HK-2 (cell line): ENCODE measurements at regions not wholly inside any gene's neighbourhood (a gene's known extent, or its start where the extent isn't known, plus 50 kb on each side); places are given as distances from the start of the nearest gene placed in this dataset.
"Not testable (repeated sequence)": the region's sequence is repeated elsewhere in the genome, so short reads cannot be mapped to it uniquely, and the experiment has no call there.

Source experiments
- DNase-seq: peaks from one replicate; pipeline ENCODE4 v3.0.0-alpha.2; 2018; ENCODE audit not compliant: unreplicated experiment

- no peak for DNase-seq
These were observed 552.5 kb upstream of the ADAMTS5 start for GRCh38 chr21:27519361-27519760.

GRCh38 chr21:27517177-27517576 lies 550.3 kb upstream of the ADAMTS5 start:
- not testable (repeated sequence) for DNase-seq

GRCh38 chr21:27515676-27516075 lies 548.8 kb upstream of the ADAMTS5 start:
- DNase-seq, result no peak

- no peak for DNase-seq
These were observed 546.9 kb upstream of the ADAMTS5 start for GRCh38 chr21:27513825-27514224.

- no peak for DNase-seq
These were observed 546.1 kb upstream of the ADAMTS5 start for GRCh38 chr21:27513016-27513415.

- DNase-seq, result no peak
These were observed 544.3 kb upstream of the ADAMTS5 start for GRCh38 chr21:27511233-27511632.

GRCh38 chr21:27507695-27508094 lies 540.8 kb upstream of the ADAMTS5 start:
- DNase-seq, result no peak

GRCh38 chr21:27505516-27505915 lies 538.6 kb upstream of the ADAMTS5 start:
- DNase-seq, result no peak

GRCh38 chr21:27502801-27503200 lies 535.9 kb upstream of the ADAMTS5 start:
- DNase-seq, result no peak

- DNase-seq, result no peak
These were observed 531.1 kb upstream of the ADAMTS5 start for GRCh38 chr21:27498025-27498424.

- DNase-seq, result no peak
These were observed 528.9 kb upstream of the ADAMTS5 start for GRCh38 chr21:27495836-27496235.

GRCh38 chr21:27493542-27493941 lies 526.7 kb upstream of the ADAMTS5 start:
- DNase-seq, result no peak

- no peak for DNase-seq
These were observed 520.8 kb upstream of the ADAMTS5 start for GRCh38 chr21:27487676-27488075.

- no peak for DNase-seq
These were observed 514.0 kb upstream of the ADAMTS5 start for GRCh38 chr21:27480841-27481261.

- DNase-seq, result no peak
These were observed 510.4 kb upstream of the ADAMTS5 start for GRCh38 chr21:27477296-27477695.

GRCh38 chr21:27476696-27477095 lies 509.8 kb upstream of the ADAMTS5 start:
- no peak for DNase-seq

GRCh38 chr21:27475363-27475955 lies 508.6 kb upstream of the ADAMTS5 start:
- no peak for DNase-seq

GRCh38 chr21:27467366-27467765 lies 500.5 kb upstream of the ADAMTS5 start:
- DNase-seq, result no peak

- no peak for DNase-seq
These were observed 499.3 kb upstream of the ADAMTS5 start for GRCh38 chr21:27466140-27466539.

- no peak for DNase-seq
These were observed 497.8 kb upstream of the ADAMTS5 start for GRCh38 chr21:27464648-27465047.

GRCh38 chr21:27462726-27463125 lies 495.8 kb upstream of the ADAMTS5 start:
- no peak for DNase-seq

GRCh38 chr21:27454234-27454633 lies 487.3 kb upstream of the ADAMTS5 start:
- DNase-seq, result no peak

GRCh38 chr21:27451116-27451515 lies 484.2 kb upstream of the ADAMTS5 start:
- no peak for DNase-seq

GRCh38 chr21:27450216-27450615 lies 483.3 kb upstream of the ADAMTS5 start:
- DNase-seq, result no peak
